SK-N-SH (cell line): ENCODE measurements at regions not wholly inside any gene's neighbourhood (a gene's known extent, or its start where the extent isn't known, plus 50 kb on each side); places are given as distances from the start of the nearest gene placed in this dataset.

Source experiments
- CTCF ChIA-PET: fragments of 300-600, 350-600 bp; formaldehyde crosslinking; extraction: SDS; loops from one replicate; lab custom pipeline; 2021; lab: Yijun Ruan, JAX
- POLR2A ChIA-PET: fragments of 350-600 bp; sonication (Branson Sonifier 250); formaldehyde crosslinking; extraction: SDS; loops from one replicate; lab custom pipeline; 2020; ENCODE audit warnings: antibody characterized with exemption, inconsistent platforms; lab: Yijun Ruan, JAX
- DNase-seq: peaks from one replicate; pipeline ENCODE4 v3.0.0; 2012
- H2AFZ ChIP-seq: fragments of 200-600 bp; sonication (generic); 2 replicates; pipeline ENCODE4 v1.8.1; 2016; ENCODE audit warnings: antibody characterized with exemption, mild to moderate bottlenecking, low read depth
- H3F3A ChIP-seq: fragments of 200-600 bp; sonication (generic); replicated peaks from 2 replicates; pipeline ENCODE3; 2016; ENCODE audit warnings: antibody characterized with exemption, mild to moderate bottlenecking; ENCODE audit not compliant: insufficient read depth
- H3K27ac ChIP-seq, 2 experiments: fragments of 200-500 bp in 1 of 2; fragments of 200-600 bp in 1 of 2; sonication (Bioruptor generic) in 1 of 2; sonication (generic), shearing (Covaris generic) in 1 of 2; 2 replicates each; pipeline versions ENCODE4 v1.5.1 to v1.6.1; 2014 to 2016; ENCODE audit warnings: low read depth in 2 of 2, inconsistent platforms in 1 of 2, low read length in 1 of 2, mild to moderate bottlenecking in 1 of 2, mixed read lengths in 1 of 2
- H3K27me3 ChIP-seq: fragments of 200-600 bp; sonication (generic), shearing (Covaris generic); 2 replicates; pipeline ENCODE4 v1.6.1; 2016; ENCODE audit warnings: mixed run types; ENCODE audit not compliant: insufficient read depth
- H3K36me3 ChIP-seq, 2 experiments: fragments of 200-500 bp in 1 of 2; fragments of 200-600 bp in 1 of 2; sonication (Bioruptor generic) in 1 of 2; sonication (generic) in 1 of 2; replicated peaks in 1 of 2; 2 replicates each; pipeline versions ENCODE3 to v1.5.1; 2014 to 2016; ENCODE audit warnings: low read length in 1 of 2, mild to moderate bottlenecking in 1 of 2; ENCODE audit not compliant: insufficient read depth in 2 of 2, control insufficient read depth in 1 of 2
- H3K4me1 ChIP-seq, 2 experiments: fragments of 200-500 bp in 1 of 2; fragments of 200-600 bp in 1 of 2; sonication (Bioruptor generic) in 1 of 2; sonication (generic), shearing (Covaris generic) in 1 of 2; 2 replicates each; pipeline versions ENCODE4 v1.5.1 to v1.6.1; 2014 to 2016; ENCODE audit warnings: low read depth in 1 of 2, low read length in 1 of 2, mixed run types in 1 of 2; ENCODE audit not compliant: insufficient read depth in 2 of 2, control insufficient read depth in 1 of 2
- H3K4me2 ChIP-seq: fragments of 200-600 bp; sonication (generic), shearing (Covaris generic); 2 replicates; pipeline ENCODE4 v1.6.1; 2017; ENCODE audit warnings: mixed run types
- H3K4me3 ChIP-seq, 2 experiments: fragments of 200-500 bp in 1 of 2; fragments of 200-600 bp in 1 of 2; sonication (Bioruptor generic) in 1 of 2; sonication (generic), shearing (Covaris generic) in 1 of 2; 2 replicates each; pipeline versions ENCODE4 v1.5.1 to v1.8.1; 2014 to 2016; ENCODE audit warnings: low read depth in 2 of 2, inconsistent platforms in 1 of 2, low read length in 1 of 2, mild to moderate bottlenecking in 1 of 2, mixed read lengths in 1 of 2, moderate library complexity in 1 of 2
- H3K79me2 ChIP-seq: fragments of 200-600 bp; sonication (generic); 2 replicates; pipeline ENCODE4 v1.8.1; 2017; ENCODE audit warnings: mild to moderate bottlenecking; ENCODE audit not compliant: insufficient read depth
- H3K9ac ChIP-seq: fragments of 200-600 bp; sonication (generic); 2 replicates; pipeline ENCODE4 v1.6.1; 2017; ENCODE audit warnings: mixed run types
- H3K9me2 ChIP-seq: fragments of 200-600 bp; sonication (generic); 2 replicates; pipeline ENCODE4 v1.6.1; 2017; ENCODE audit warnings: mixed run types
- H3K9me3 ChIP-seq: fragments of 200-600 bp; sonication (generic); 2 replicates; pipeline ENCODE4 v1.6.1; 2017; ENCODE audit warnings: mixed run types, mild to moderate bottlenecking, moderate library complexity
- H4K20me1 ChIP-seq: fragments of 200-600 bp; sonication (generic); 2 replicates; pipeline ENCODE4 v1.6.1; 2017; ENCODE audit warnings: mild to moderate bottlenecking, mixed run types; ENCODE audit not compliant: insufficient read depth
- CHD2 ChIP-seq: fragments of 150-350 bp; IDR thresholded peaks from 2 replicates; pipeline ENCODE4 v1.6.1; 2018; ENCODE audit warnings: low read length; ENCODE audit not compliant: partially characterized antibody
- CTCF ChIP-seq: fragments of 200-600 bp; sonication (generic); IDR thresholded peaks from 2 replicates; pipeline ENCODE4 v1.6.1; 2017; ENCODE audit warnings: antibody characterized with exemption, mild to moderate bottlenecking, moderate library complexity
- ELF1 ChIP-seq: IDR thresholded peaks from 2 replicates; pipeline ENCODE4 v1.4.0; 2012
- FOSL2 ChIP-seq: IDR thresholded peaks from 2 replicates; pipeline ENCODE4 v1.4.0; 2012; ENCODE audit warnings: low read depth, mild to moderate bottlenecking, moderate library complexity, borderline replicate concordance
- FOXJ3 ChIP-seq: sonication (generic); formaldehyde crosslinking; IDR thresholded peaks from 2 replicates; pipeline ENCODE4 v1.5.1; 2020; ENCODE audit warnings: mild to moderate bottlenecking, missing genetic modification reagents
- GATA2 ChIP-seq: sonication (generic); formaldehyde crosslinking; IDR thresholded peaks from 2 replicates; pipeline ENCODE4 v1.5.0; 2020; ENCODE audit warnings: mild to moderate bottlenecking, missing genetic modification reagents
- IRF3 ChIP-seq: fragments of 150-350 bp; IDR thresholded peaks from 2 replicates; pipeline ENCODE4 v1.6.1; 2016; ENCODE audit warnings: mild to moderate bottlenecking, low read depth, low read length
- NRF1 ChIP-seq: IDR thresholded peaks from 2 replicates; pipeline ENCODE4 v1.6.1; 2012; ENCODE audit warnings: low read depth, mild to moderate bottlenecking, low read length
- RAD21 ChIP-seq: IDR thresholded peaks from 2 replicates; pipeline ENCODE4 v1.6.1; 2012; ENCODE audit warnings: mild to moderate bottlenecking, low read length
- RCOR1 ChIP-seq: fragments of 150-350 bp; IDR thresholded peaks from 2 replicates; pipeline ENCODE4 v1.6.1; 2017; ENCODE audit warnings: antibody characterized with exemption, low read length
- TCF12 ChIP-seq: IDR thresholded peaks from 2 replicates; pipeline ENCODE4 v1.4.0; 2012
- USF2 ChIP-seq: fragments of 150-350 bp; IDR thresholded peaks from 2 replicates; pipeline ENCODE4 v1.6.1; 2017; ENCODE audit warnings: antibody characterized with exemption, low read length, low read depth, borderline replicate concordance
- WGBS: methylation state at CpG from one replicate; pipeline ENCODE4 v1.1.6; 2017; ENCODE audit warnings: low lambda C conversion rate; 5-methylcytosine and 5-hydroxymethylcytosine counted together
- TF ChIP-seq, protein P1 (sequence below): IDR thresholded peaks from 2 replicates; pipeline ENCODE4 v1.6.1; 2012; ENCODE audit warnings: mild to moderate bottlenecking, low read depth, low read length, moderate library complexity

- no peak for TF ChIP-seq ELF1
- TF ChIP-seq, all 33 proteins: peak for 0
- no peaks in the 10 kb centered on the region for H3K9me2 ChIP-seq
- no peak overlapping the region for H3K27ac ChIP-seq
- no peaks in the 10 kb centered on the region for H3K79me2 ChIP-seq
- H3K4me3 ChIP-seq: no peak overlapping the region
- H2AFZ ChIP-seq: no peak overlapping the region
- no peaks in the 10 kb centered on the region for H3K4me1 ChIP-seq
- no peak overlapping the region for H3K4me2 ChIP-seq
- 0% methylated on average over 2 of the region's 2 CpGs for WGBS
- H3K27me3 ChIP-seq: no peaks in the 10 kb centered on the region
- no peaks in the 10 kb centered on the region for H3F3A ChIP-seq
- H3K9me3 ChIP-seq: no peaks in the 10 kb centered on the region
- H3K36me3 ChIP-seq: no peaks in the 10 kb centered on the region
- H3K9ac ChIP-seq: no peak overlapping the region
- no peak for DNase-seq
- POLR2A ChIA-PET: no interaction called here
- CTCF ChIA-PET: no interaction called here
- no peaks in the 10 kb centered on the region for H4K20me1 ChIP-seq
Observed at GRCh38 chr17:13158494-13159240, 140.8 kb upstream of the ELAC2 start.

DNA sequence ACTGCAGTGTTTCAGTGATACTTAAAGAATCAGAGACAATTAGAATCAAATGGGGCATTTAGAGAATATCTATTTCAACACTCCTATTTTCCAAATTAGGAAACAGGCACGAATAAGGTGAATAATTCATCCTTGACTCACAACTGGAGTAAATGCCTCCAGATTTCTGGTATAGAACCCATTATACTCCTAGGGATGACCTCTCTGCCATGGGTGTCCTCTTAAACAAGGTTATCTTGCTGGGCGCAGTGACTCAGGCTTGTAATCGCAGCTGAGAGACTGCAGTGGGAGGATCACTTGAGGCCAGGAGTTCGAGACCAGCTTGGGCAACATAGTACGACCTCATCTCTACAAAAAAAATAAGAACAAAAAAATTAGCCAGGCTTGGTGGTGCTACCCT lies 139.8 kb upstream of the ELAC2 start:
- Histone ChIP-seq H3K9ac (no peak overlapping the region), H3K27me3 (no peaks in the 10 kb centered on the region), H4K20me1 (no peaks in the 10 kb centered on the region), H3K36me3 (no peaks in the 10 kb centered on the region), H3K79me2 (no peaks in the 10 kb centered on the region), H3K27ac (no peak overlapping the region), H3K4me1 (no peaks in the 10 kb centered on the region), H3F3A (no peaks in the 10 kb centered on the region), H3K4me2 (no peak overlapping the region), H2AFZ (no peak overlapping the region), H3K9me2 (no peaks in the 10 kb centered on the region), H3K4me3 (no peak overlapping the region), H3K9me3 (no peaks in the 10 kb centered on the region)
- ChIA-PET CTCF (interaction anchor here (1.3 kb wide), 1 partner anchor 10 kb away, joined by 3 read pairs; no protein-coding TSS in a partner anchor), POLR2A (no interaction called here)
- DNase-seq: no peak
- 0% methylated on average over 5 of the region's 5 CpGs for WGBS
- TF ChIP-seq, protein P1, sequence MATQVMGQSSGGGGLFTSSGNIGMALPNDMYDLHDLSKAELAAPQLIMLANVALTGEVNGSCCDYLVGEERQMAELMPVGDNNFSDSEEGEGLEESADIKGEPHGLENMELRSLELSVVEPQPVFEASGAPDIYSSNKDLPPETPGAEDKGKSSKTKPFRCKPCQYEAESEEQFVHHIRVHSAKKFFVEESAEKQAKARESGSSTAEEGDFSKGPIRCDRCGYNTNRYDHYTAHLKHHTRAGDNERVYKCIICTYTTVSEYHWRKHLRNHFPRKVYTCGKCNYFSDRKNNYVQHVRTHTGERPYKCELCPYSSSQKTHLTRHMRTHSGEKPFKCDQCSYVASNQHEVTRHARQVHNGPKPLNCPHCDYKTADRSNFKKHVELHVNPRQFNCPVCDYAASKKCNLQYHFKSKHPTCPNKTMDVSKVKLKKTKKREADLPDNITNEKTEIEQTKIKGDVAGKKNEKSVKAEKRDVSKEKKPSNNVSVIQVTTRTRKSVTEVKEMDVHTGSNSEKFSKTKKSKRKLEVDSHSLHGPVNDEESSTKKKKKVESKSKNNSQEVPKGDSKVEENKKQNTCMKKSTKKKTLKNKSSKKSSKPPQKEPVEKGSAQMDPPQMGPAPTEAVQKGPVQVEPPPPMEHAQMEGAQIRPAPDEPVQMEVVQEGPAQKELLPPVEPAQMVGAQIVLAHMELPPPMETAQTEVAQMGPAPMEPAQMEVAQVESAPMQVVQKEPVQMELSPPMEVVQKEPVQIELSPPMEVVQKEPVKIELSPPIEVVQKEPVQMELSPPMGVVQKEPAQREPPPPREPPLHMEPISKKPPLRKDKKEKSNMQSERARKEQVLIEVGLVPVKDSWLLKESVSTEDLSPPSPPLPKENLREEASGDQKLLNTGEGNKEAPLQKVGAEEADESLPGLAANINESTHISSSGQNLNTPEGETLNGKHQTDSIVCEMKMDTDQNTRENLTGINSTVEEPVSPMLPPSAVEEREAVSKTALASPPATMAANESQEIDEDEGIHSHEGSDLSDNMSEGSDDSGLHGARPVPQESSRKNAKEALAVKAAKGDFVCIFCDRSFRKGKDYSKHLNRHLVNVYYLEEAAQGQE: no peak

GRCh38 chr17:13154930-13155329 lies 137.1 kb upstream of the ELAC2 start:
- Histone ChIP-seq H3K9me2 (peaks cover 4% of the 10 kb centered on the region; the same call in 1 of the 2 replicates), H3K4me3 (no peak overlapping the region), H3K4me1 (no peaks in the 10 kb centered on the region), H3F3A (no peaks in the 10 kb centered on the region), H2AFZ (no peak overlapping the region), H3K9ac (no peak overlapping the region), H3K9me3 (no peaks in the 10 kb centered on the region), H4K20me1 (no peaks in the 10 kb centered on the region), H3K36me3 (no peaks in the 10 kb centered on the region), H3K27ac (no peak overlapping the region), H3K4me2 (no peak overlapping the region), H3K79me2 (no peaks in the 10 kb centered on the region), H3K27me3 (no peaks in the 10 kb centered on the region)
- ChIA-PET POLR2A (no interaction called here), CTCF (no interaction called here)
- DNase-seq: no peak
- WGBS: 18% methylated on average over 4 of the region's 4 CpGs
- TF ChIP-seq RAD21: no peak
- TF ChIP-seq TCF12: no peak
- TF ChIP-seq NRF1: no peak
- TF ChIP-seq RCOR1: no peak
- no peak for TF ChIP-seq CTCF
- no peak for TF ChIP-seq ELF1
- TF ChIP-seq IRF3: no peak
- no peak for TF ChIP-seq USF2
- TF ChIP-seq FOSL2: no peak
- TF ChIP-seq GATA2 (CRISPR knock-in tag): no peak
- no peak for TF ChIP-seq CHD2
- no peak for TF ChIP-seq FOXJ3
